Caco-2 (cell line): ENCODE measurements at regions not wholly inside any gene's neighbourhood (a gene's known extent, or its start where the extent isn't known, plus 50 kb on each side); places are given as distances from the start of the nearest gene placed in this dataset.

ENCODE experiments used
- BruUV-seq: library from RNA; stranded (reverse); fragments of 400-500 nt; replicated peaks from 2 replicates; lab custom pipeline; 2021; lab: Mats Ljungman, UMichigan
- CTCF ChIA-PET: fragments of 300-600 bp; sonication (Branson Sonifier 250); formaldehyde crosslinking; loops from one replicate; lab custom pipeline; 2022; ENCODE audit warnings: antibody characterized with exemption; lab: Charles Lee
- POLR2A ChIA-PET: fragments of 300-600 bp; sonication (Branson Sonifier 250); formaldehyde crosslinking; loops from one replicate; lab custom pipeline; 2022; ENCODE audit warnings: antibody characterized with exemption; lab: Charles Lee
- DNase-seq, 2 experiments: peaks; one replicate each; pipeline versions ENCODE4 v3.0.0 to v3.0.0-alpha.2; 2020 to 2022
- H3K27me3 ChIP-seq: replicated peaks from 2 replicates; pipeline ENCODE4 v1.6.0; 2011; ENCODE audit warnings: low read length; ENCODE audit not compliant: control insufficient read depth, insufficient read depth
- H3K36me3 ChIP-seq: 2 replicates; pipeline ENCODE4 v1.5.1; 2011; ENCODE audit warnings: low read length; ENCODE audit not compliant: control insufficient read depth, insufficient read depth
- H3K4me1 ChIP-seq: fragments of 250-450 bp; sonication (Bioruptor Pico); 2 replicates; pipeline ENCODE4 v1.5.1; 2020; ENCODE audit warnings: mild to moderate bottlenecking
- H3K4me3 ChIP-seq: 2 replicates; pipeline ENCODE4 v1.5.1; 2011; ENCODE audit warnings: low read depth, mild to moderate bottlenecking, control low read depth, low read length
- H3K9me3 ChIP-seq: fragments of 250-450 bp; sonication (Bioruptor Pico); 2 replicates; pipeline ENCODE4 v1.5.1; 2020; ENCODE audit warnings: mild to moderate bottlenecking, moderate library complexity
- H3K27ac Mint-ChIP-seq: one replicate; pipeline ENCODE4 v1.8.0; 2022; ENCODE audit warnings: mixed read lengths; ENCODE audit not compliant: unreplicated experiment
- H3K27me3 Mint-ChIP-seq: one replicate; pipeline ENCODE4 v1.8.0; 2022; ENCODE audit warnings: mixed read lengths; ENCODE audit not compliant: insufficient read depth, unreplicated experiment
- H3K36me3 Mint-ChIP-seq: one replicate; pipeline ENCODE4 v1.8.0; 2022; ENCODE audit warnings: mild to moderate bottlenecking, mixed read lengths; ENCODE audit not compliant: insufficient read depth, unreplicated experiment
- H3K4me1 Mint-ChIP-seq: one replicate; pipeline ENCODE4 v1.8.0; 2022; ENCODE audit warnings: low read depth, mixed read lengths; ENCODE audit not compliant: unreplicated experiment
- H3K4me3 Mint-ChIP-seq: one replicate; pipeline ENCODE4 v1.8.0; 2022; ENCODE audit warnings: mild to moderate bottlenecking, moderate library complexity, mixed read lengths; ENCODE audit not compliant: unreplicated experiment
- H3K9me3 Mint-ChIP-seq: one replicate; pipeline ENCODE4 v1.8.0; 2022; ENCODE audit warnings: mixed read lengths; ENCODE audit not compliant: unreplicated experiment
- CTCF ChIP-seq, 2 experiments: fragments of 200-600 bp in 1 of 2; IDR thresholded peaks; 1 replicate in 1 of 2; 2 replicates in 1 of 2; pipeline versions ENCODE4 v1.5.1 to v1.8.0; 2011 to 2022; ENCODE audit warnings: antibody characterized with exemption in 1 of 2, control low read depth in 1 of 2, inconsistent platforms in 1 of 2, low read depth in 1 of 2, low read length in 1 of 2, mild to moderate bottlenecking in 1 of 2, moderate library complexity in 1 of 2; ENCODE audit not compliant: insufficient read depth in 1 of 2, severe bottlenecking in 1 of 2, unreplicated experiment in 1 of 2
- intact Hi-C: fragments of 100-400 bp; cut with micrococcal nuclease; formaldehyde crosslinking; loops from one replicate; pipeline ENCODE4 v1.10.0; 2022; ENCODE audit not compliant: unreplicated experiment

GRCh38 chr5:124231230-124231629, 515.2 kb downstream of the ZNF608 start:
- H3K9me3 Mint-ChIP-seq = peaks cover 21% of the 10 kb centered on the region
- no peaks in the 10 kb centered on the region for H3K9me3 ChIP-seq
- H3K4me3 Mint-ChIP-seq = no peak overlapping the region
- no peaks in the 10 kb centered on the region for H3K27me3 Mint-ChIP-seq
- no peak overlapping the region for H3K27ac Mint-ChIP-seq
- BruUV-seq = no TSS peak
- H3K36me3 ChIP-seq = no peaks in the 10 kb centered on the region
- H3K27me3 ChIP-seq = no peaks in the 10 kb centered on the region
- intact Hi-C loops = no loop called here
- 0 out of 2 replicates have a peak, but pooled peaks cover 4% of the 10 kb centered on the region for H3K4me1 ChIP-seq
- no peaks in the 10 kb centered on the region for H3K36me3 Mint-ChIP-seq
- POLR2A ChIA-PET = no interaction called here
- no peak for TF ChIP-seq CTCF (IDR thresholded peaks at IDR 0.05; ENCODE audit: insufficient read depth in 1 of 2, low read depth in 1 of 2, low read length in 1 of 2, severe bottlenecking in 1 of 2, unreplicated experiment in 1 of 2)
- H3K4me3 ChIP-seq = no peak overlapping the region
- DNase-seq = no peak
- H3K4me1 Mint-ChIP-seq = no peaks in the 10 kb centered on the region
- CTCF ChIA-PET = no interaction called here

- no peak for TF ChIP-seq CTCF (IDR thresholded peaks at IDR 0.05; ENCODE audit: insufficient read depth in 1 of 2, low read depth in 1 of 2, low read length in 1 of 2, severe bottlenecking in 1 of 2, unreplicated experiment in 1 of 2)
- Histone ChIP-seq H3K36me3 (no peaks in the 10 kb centered on the region), H3K9me3 (no peaks in the 10 kb centered on the region), H3K4me3 (no peak overlapping the region), H3K27me3 (no peaks in the 10 kb centered on the region), H3K4me1 (0 out of 2 replicates have a peak, but pooled peaks cover 10% of the 10 kb centered on the region)
- ChIA-PET POLR2A (no interaction called here), CTCF (no interaction called here)
- Mint-ChIP-seq H3K27me3 (no peaks in the 10 kb centered on the region), H3K9me3 (peaks cover 21% of the 10 kb centered on the region), H3K4me3 (no peak overlapping the region), H3K36me3 (no peaks in the 10 kb centered on the region), H3K27ac (no peak overlapping the region), H3K4me1 (no peaks in the 10 kb centered on the region)
- intact Hi-C loops = no loop called here
- DNase-seq = no peak
- BruUV-seq = no TSS peak
These were observed 516.0 kb downstream of the ZNF608 start for GRCh38 chr5:124230456-124230855.

GRCh38 chr5:124229352-124229751, 517.1 kb downstream of the ZNF608 start:
- Histone ChIP-seq H3K9me3 (no peaks in the 10 kb centered on the region), H3K36me3 (no peaks in the 10 kb centered on the region), H3K4me3 (no peak overlapping the region), H3K4me1 (0 out of 2 replicates have a peak, but pooled peaks cover 10% of the 10 kb centered on the region), H3K27me3 (no peaks in the 10 kb centered on the region)
- no peak overlapping the region for H3K4me3 Mint-ChIP-seq
- no peak overlapping the region for H3K27ac Mint-ChIP-seq
- no peaks in the 10 kb centered on the region for H3K36me3 Mint-ChIP-seq
- peaks cover 31% of the 10 kb centered on the region for H3K9me3 Mint-ChIP-seq
- no peaks in the 10 kb centered on the region for H3K27me3 Mint-ChIP-seq
- H3K4me1 Mint-ChIP-seq = no peaks in the 10 kb centered on the region
- CTCF ChIA-PET = no interaction called here
- intact Hi-C loops = no loop called here
- POLR2A ChIA-PET = no interaction called here
- BruUV-seq = no TSS peak
- TF ChIP-seq CTCF (IDR thresholded peaks at IDR 0.05; ENCODE audit: insufficient read depth in 1 of 2, low read depth in 1 of 2, low read length in 1 of 2, severe bottlenecking in 1 of 2, unreplicated experiment in 1 of 2) = no peak
- no peak for DNase-seq
